GM12878 (cell line): ENCODE measurements at regions not wholly inside any gene's neighbourhood (a gene's known extent, or its start where the extent isn't known, plus 50 kb on each side); places are given as distances from the start of the nearest gene placed in this dataset.

Source experiments
- ATAC-seq: fragments of 200-7000 bp; cut with Tn5 transposase; 3 replicates; pipeline ENCODE4 v1.9.1; 2020; ENCODE audit warnings: mild to moderate bottlenecking, moderate library complexity
- BruUV-seq: library from RNA; stranded (reverse); fragments of 400-500 nt; replicated peaks from 2 replicates; lab custom pipeline; 2021; lab: Mats Ljungman, UMichigan
- CTCF ChIA-PET: fragments of 300-600 bp; sonication (Branson Sonifier 250); formaldehyde crosslinking; extraction: SDS; loops from one replicate; lab custom pipeline; 2021; ENCODE audit warnings: inconsistent platforms; lab: Yijun Ruan, JAX
- POLR2A ChIA-PET: fragments of 350-600 bp; formaldehyde crosslinking; extraction: SDS; loops from one replicate; lab custom pipeline; 2021; ENCODE audit warnings: inconsistent platforms; lab: Charles Lee
- RAD21 ChIA-PET: fragments of 300-600 bp; sonication (Branson Sonifier 250); formaldehyde crosslinking; loops from one replicate; lab custom pipeline; 2023; ENCODE audit warnings: antibody characterized with exemption; ENCODE audit not compliant: unreplicated experiment; lab: Charles Lee
- SMC1A ChIA-PET: fragments of 300-600 bp; sonication (Branson Sonifier 250); formaldehyde crosslinking; loops from one replicate; lab custom pipeline; 2023; ENCODE audit not compliant: unreplicated experiment, uncharacterized antibody; lab: Charles Lee
- DNase-seq: peaks from one replicate; pipeline ENCODE4 v3.0.0-alpha.2; 2011; ENCODE audit warnings: low read depth, low spot score
- FAIRE-seq: peaks from 3 replicates; lab custom pipeline; 2011; peaks lifted over from hg19 to GRCh38; lab: Jason Lieb, UNC
- H2AFZ ChIP-seq: 2 replicates; pipeline ENCODE4 v1.6.0; 2011; ENCODE audit warnings: low read depth, low read length, control low read depth; ENCODE audit not compliant: control insufficient read depth
- H3K27ac ChIP-seq: 2 replicates; pipeline ENCODE4 v1.5.1; 2011; ENCODE audit warnings: control low read depth; ENCODE audit not compliant: control insufficient read depth, insufficient read depth
- H3K27me3 ChIP-seq, 2 experiments: replicated peaks in 1 of 2; 2 replicates each; pipeline versions ENCODE4 v1.6.0 to v1.6.1; 2011; ENCODE audit warnings: low read length in 1 of 2; ENCODE audit not compliant: control insufficient read depth in 2 of 2, insufficient read depth in 2 of 2
- H3K36me3 ChIP-seq, 2 experiments: 2 replicates each; pipeline ENCODE4 v1.5.1; 2011; ENCODE audit warnings: low read length in 1 of 2; ENCODE audit not compliant: control insufficient read depth in 2 of 2, insufficient read depth in 2 of 2
- H3K4me1 ChIP-seq: 2 replicates; pipeline ENCODE4 v1.6.1; 2011; ENCODE audit warnings: mild to moderate bottlenecking, low read length, moderate library complexity, mixed read lengths; ENCODE audit not compliant: control insufficient read depth, insufficient read depth
- H3K4me2 ChIP-seq: 2 replicates; pipeline ENCODE4 v1.6.0; 2011; ENCODE audit warnings: control low read depth; ENCODE audit not compliant: control insufficient read depth, insufficient read depth
- H3K4me3 ChIP-seq: fragments of 200-600 bp; sonication (generic); 2 replicates; pipeline ENCODE4 v1.5.1; 2016
- H3K79me2 ChIP-seq: 2 replicates; pipeline ENCODE4 v1.6.0; 2011; ENCODE audit warnings: low read length; ENCODE audit not compliant: control insufficient read depth, insufficient read depth
- H3K9ac ChIP-seq: 2 replicates; pipeline ENCODE4 v1.8.0; 2011; ENCODE audit warnings: low read length, control low read depth, mixed read lengths; ENCODE audit not compliant: control insufficient read depth, insufficient read depth
- H3K9me3 ChIP-seq: replicated peaks from 3 replicates; pipeline ENCODE4 v1.5.1; 2011; ENCODE audit warnings: mild to moderate bottlenecking, low read length; ENCODE audit not compliant: control insufficient read depth, insufficient read depth
- H4K20me1 ChIP-seq: 2 replicates; pipeline ENCODE4 v1.6.0; 2011; ENCODE audit not compliant: control insufficient read depth, insufficient read depth
- ASH2L ChIP-seq: fragments of 300-600, 200-600 bp; sonication (generic); IDR thresholded peaks from 2 replicates; pipeline ENCODE4 v1.6.1; 2017; ENCODE audit warnings: low read depth, mild to moderate bottlenecking, borderline replicate concordance
- BRCA1 ChIP-seq: IDR thresholded peaks from 2 replicates; pipeline ENCODE4 v1.6.1; 2011; ENCODE audit warnings: low read depth, low read length, improper control_type of control experiment
- GATAD2B ChIP-seq: fragments of 450-650 bp; conservative IDR thresholded peaks from 2 replicates; pipeline ENCODE4 v1.6.1; 2017; ENCODE audit warnings: low read depth, mild to moderate bottlenecking, moderate library complexity
- IRF4 ChIP-seq: IDR thresholded peaks from 2 replicates; pipeline ENCODE4 v1.6.1; 2011; ENCODE audit warnings: low read depth, low read length
- JUND ChIP-seq: IDR thresholded peaks from 2 replicates; pipeline ENCODE4 v1.6.1; 2012; ENCODE audit warnings: low read depth, mild to moderate bottlenecking, low read length, improper control_type of control experiment, moderate library complexity
- KLF5 ChIP-seq: fragments of 450-650 bp; IDR thresholded peaks from 2 replicates; pipeline ENCODE4 v1.6.1; 2014; ENCODE audit warnings: mild to moderate bottlenecking; ENCODE audit not compliant: partially characterized antibody
- MYB ChIP-seq: fragments of 150-350 bp; IDR thresholded peaks from 2 replicates; pipeline ENCODE4 v1.6.1; 2014; ENCODE audit warnings: mild to moderate bottlenecking, low read depth, low read length, borderline replicate concordance
- NBN ChIP-seq: fragments of 450-650 bp; IDR thresholded peaks from 2 replicates; pipeline ENCODE4 v1.6.1; 2016
- NFYB ChIP-seq: IDR thresholded peaks from 2 replicates; pipeline ENCODE4 v1.6.1; 2011; ENCODE audit warnings: low read depth, mild to moderate bottlenecking, low read length, improper control_type of control experiment, moderate library complexity; ENCODE audit not compliant: insufficient read depth
- POLR2AphosphoS2 ChIP-seq: IDR thresholded peaks from 2 replicates; pipeline ENCODE4 v1.6.1; 2011; ENCODE audit warnings: low read depth, mild to moderate bottlenecking, low read length, improper control_type of control experiment, moderate library complexity
- RCOR1 ChIP-seq: conservative IDR thresholded peaks from 2 replicates; pipeline ENCODE4 v1.6.1; 2012; ENCODE audit warnings: low read depth, low read length, improper control_type of control experiment
- RUNX3 ChIP-seq: IDR thresholded peaks from 2 replicates; pipeline ENCODE4 v1.6.1; 2012; ENCODE audit warnings: low read length, inconsistent platforms
- ZNF384 ChIP-seq: IDR thresholded peaks from 2 replicates; pipeline ENCODE4 v1.6.1; 2012; ENCODE audit warnings: low read depth, mild to moderate bottlenecking, low read length, improper control_type of control experiment, borderline replicate concordance
- WGBS: methylation state at CpG from one replicate; pipeline ENCODE4 v1.1.6; 2016; ENCODE audit warnings: low lambda C conversion rate; ENCODE audit not compliant: insufficient replicate concordance, insufficient coverage; ENCODE audit errors: missing lambda C conversion rate; 5-methylcytosine and 5-hydroxymethylcytosine counted together
- in situ Hi-C: fragments of 300-500 bp; cut with MboI; formaldehyde crosslinking; loops from 9 replicates; pipeline ENCODE4 v1.14.3; 2018; ENCODE audit warnings: mixed read lengths
- intact Hi-C: fragments of 100-400 bp; cut with micrococcal nuclease; formaldehyde crosslinking; loops from one replicate; pipeline ENCODE4 v1.14.2; 2022; ENCODE audit not compliant: unreplicated experiment

- WGBS, result 59% methylated on average over 3 of the region's 3 CpGs
- ChIA-PET SMC1A (no interaction called here), CTCF (no interaction called here), POLR2A (no interaction called here), RAD21 (no interaction called here)
- H3K79me2 ChIP-seq, result no peaks in the 10 kb centered on the region
- no peaks in the 10 kb centered on the region for H3K9me3 ChIP-seq
- FAIRE-seq (no peak), ATAC-seq (no peak), DNase-seq (no peak)
- no peak overlapping the region for H3K27ac ChIP-seq
- no peak overlapping the region for H3K9ac ChIP-seq
- no peak overlapping the region for H3K4me2 ChIP-seq
- no TSS peak for BruUV-seq
- in situ Hi-C loops (no loop called here), intact Hi-C loops (no loop called here)
- no peak overlapping the region for H2AFZ ChIP-seq
- H3K4me1 ChIP-seq, result no peaks in the 10 kb centered on the region
- no peaks in the 10 kb centered on the region; a peak in 1 of 4 replicates for H3K27me3 ChIP-seq
- H3K4me3 ChIP-seq, result no peak overlapping the region
- TF ChIP-seq GATAD2B (no peak), POLR2AphosphoS2 (no peak), BRCA1 (no peak), JUND (no peak), RUNX3 (no peak), NFYB (no peak), RCOR1 (no peak), ASH2L (no peak), ZNF384 (no peak), NBN (no peak), KLF5 (no peak), IRF4 (no peak), MYB (no peak)
- no peaks in the 10 kb centered on the region for H3K36me3 ChIP-seq
- no peaks in the 10 kb centered on the region for H4K20me1 ChIP-seq
Observed at GRCh38 chr6:148235446-148235845, 107.2 kb upstream of the SASH1 start.
